ENCODE measurements at regions not wholly inside any gene's neighbourhood (a gene's known extent, or its start where the extent isn't known, plus 50 kb on each side); places are given as distances from the start of the nearest gene placed in this dataset.
"Not testable (repeated sequence)": the region's sequence is repeated elsewhere in the genome, so short reads cannot be mapped to it uniquely, and the experiment has no call there.

DNA sequence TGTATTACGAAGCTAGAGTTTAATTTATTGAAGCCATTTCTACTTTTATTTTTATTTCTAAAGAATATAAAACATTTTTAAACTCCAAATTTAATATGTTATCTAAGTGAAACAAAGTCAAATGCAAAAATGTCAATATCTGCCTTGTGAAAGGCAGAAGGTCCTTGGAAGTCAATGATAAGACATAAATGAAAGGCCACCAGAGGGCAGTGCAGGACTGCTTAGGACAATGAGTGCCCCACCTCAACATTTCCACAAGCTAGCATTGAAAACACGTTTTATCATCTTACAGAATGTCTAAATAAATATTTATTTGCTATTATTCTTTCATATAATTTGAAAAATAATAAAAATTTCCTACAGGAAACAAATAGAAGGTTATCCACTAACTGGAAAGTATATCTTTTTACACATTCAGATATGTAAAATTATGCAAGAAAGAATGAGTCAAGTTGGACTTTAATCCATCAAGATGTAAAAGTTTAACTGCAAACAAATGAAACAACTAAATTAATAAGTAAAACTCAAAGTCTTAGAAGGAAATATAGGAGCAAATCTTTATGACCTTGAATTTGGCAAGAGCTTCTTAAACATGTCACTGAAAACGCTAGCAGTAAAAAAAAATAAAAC is 140.1 kb upstream of the FMN2 start:
- DNase-seq = peak; percentile 63

GRCh38 chr1:239952348-239953308 is 139.1 kb upstream of the FMN2 start:
- DNase-seq = peak; percentile 9

GRCh38 chr1:239954836-239955235 is 136.8 kb upstream of the FMN2 start:
- no peak for DNase-seq

GRCh38 chr1:239955431-239955830 is 136.3 kb upstream of the FMN2 start:
- no peak for DNase-seq

- no peak for DNase-seq
These were observed 135.4 kb upstream of the FMN2 start for GRCh38 chr1:239956263-239956662.

GRCh38 chr1:239958063-239958462 is 133.6 kb upstream of the FMN2 start:
- no peak for DNase-seq

DNA sequence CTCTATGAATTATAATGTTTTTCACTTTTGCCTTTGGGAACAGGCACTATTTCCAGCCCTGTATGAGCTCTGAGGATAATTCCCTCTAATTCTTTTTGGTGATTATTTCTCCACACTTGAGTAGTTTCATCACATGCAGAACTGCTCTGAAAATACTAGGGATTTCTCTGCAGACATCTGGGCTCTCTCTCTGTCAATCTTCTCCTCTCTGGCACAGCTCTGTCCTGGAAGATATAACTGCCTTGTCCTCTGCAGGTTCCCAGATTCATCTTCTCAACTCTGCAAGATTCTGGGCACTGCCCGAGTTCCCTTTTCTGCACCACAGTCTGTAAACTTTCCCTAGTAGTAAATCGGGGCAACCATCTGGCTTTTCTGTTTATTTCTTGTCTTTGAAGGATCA is 131.3 kb upstream of the FMN2 start:
- no peak for DNase-seq

DNA sequence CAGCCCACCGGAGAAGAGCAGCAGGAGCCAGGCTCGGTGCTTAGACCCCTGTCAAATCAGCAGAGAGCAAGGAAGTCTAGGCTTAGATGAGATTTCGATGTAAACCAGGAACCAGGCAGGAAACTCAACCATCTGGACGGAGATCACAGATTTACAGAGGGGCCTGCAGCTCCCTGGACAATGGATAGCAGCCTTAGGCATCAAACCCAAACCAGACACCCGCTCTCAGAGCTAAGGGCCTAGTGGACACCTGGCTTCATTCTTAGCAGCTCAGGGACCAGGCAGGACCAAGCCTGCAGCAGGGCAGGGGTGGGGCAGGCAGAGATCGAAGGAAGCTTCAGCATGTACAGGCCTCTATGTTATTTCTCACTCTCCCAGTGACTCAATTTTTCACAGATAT is 127.8 kb upstream of the FMN2 start:
- no peak for DNase-seq

GRCh38 chr1:239976130-239976968 is 115.3 kb upstream of the FMN2 start:
- peak; percentile 60 for DNase-seq

DNA sequence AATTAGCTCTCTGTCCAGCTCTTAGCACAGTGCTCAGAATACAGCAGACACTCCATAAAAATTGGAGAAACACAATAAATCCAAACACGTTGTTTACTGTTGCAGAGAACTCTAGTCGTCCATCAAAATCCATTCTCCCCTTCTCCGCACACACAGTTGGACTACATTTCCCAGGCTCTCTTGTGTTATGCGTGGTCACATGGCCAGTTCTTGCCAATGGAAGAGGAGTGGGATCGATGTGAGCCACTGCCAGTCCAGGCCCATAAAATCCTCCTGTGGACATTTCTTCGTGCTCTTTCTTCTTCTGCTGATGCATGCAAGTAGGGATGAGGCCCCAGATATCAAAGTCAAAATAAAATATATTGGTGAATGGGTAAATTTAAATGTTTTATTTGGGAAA is 114.3 kb upstream of the FMN2 start:
- no peak for DNase-seq

GRCh38 chr1:239979456-239979855 is 112.2 kb upstream of the FMN2 start:
- no peak for DNase-seq

GRCh38 chr1:239982762-239983161 is 108.9 kb upstream of the FMN2 start:
- DNase-seq = no peak

DNA sequence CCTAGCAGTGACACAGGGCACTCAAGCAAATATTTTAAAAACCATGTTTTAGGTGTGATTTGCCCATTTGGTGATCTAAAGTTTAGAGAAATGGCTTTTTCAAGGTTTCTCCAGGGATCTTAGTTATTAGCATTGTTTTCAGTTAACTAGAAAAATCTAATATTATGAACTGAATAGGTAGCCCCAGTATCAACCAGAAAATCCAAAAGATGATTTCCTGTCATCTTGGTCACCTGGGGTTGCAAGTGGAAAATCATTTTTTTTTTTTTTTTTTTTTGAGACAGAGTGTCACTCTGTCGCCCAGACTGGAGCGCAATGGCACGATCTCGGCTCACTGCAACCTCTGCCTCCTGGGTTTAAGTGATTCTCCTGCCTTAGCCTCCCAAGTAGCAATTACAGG is 106.6 kb upstream of the FMN2 start:
- no peak for DNase-seq

- peak; percentile 20 for DNase-seq
These were observed 104.5 kb upstream of the FMN2 start for GRCh38 chr1:239987103-239987745.

DNA sequence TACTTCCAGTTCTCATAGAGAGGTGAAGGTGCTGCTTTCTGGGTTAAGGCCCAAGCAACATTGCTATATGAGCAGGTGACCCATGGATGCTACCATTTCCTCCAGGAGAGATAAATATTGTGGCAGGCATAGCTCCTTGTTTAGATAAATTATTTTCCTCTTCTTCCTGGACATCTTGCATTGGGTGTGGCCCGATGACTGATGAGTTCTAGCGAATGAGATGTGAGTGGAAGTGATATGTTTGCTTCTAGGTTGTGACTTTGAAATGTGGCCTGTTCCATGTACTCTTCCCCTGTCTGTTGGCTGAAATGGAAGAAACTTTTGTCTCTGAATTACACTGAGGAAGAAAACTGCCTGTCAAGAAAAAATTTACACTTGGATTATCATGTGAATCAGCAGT is 101.7 kb upstream of the FMN2 start:
- no peak for DNase-seq

- DNase-seq = not testable (repeated sequence)
These were observed 99.1 kb upstream of the FMN2 start for GRCh38 chr1:239992566-239992965.

DNA sequence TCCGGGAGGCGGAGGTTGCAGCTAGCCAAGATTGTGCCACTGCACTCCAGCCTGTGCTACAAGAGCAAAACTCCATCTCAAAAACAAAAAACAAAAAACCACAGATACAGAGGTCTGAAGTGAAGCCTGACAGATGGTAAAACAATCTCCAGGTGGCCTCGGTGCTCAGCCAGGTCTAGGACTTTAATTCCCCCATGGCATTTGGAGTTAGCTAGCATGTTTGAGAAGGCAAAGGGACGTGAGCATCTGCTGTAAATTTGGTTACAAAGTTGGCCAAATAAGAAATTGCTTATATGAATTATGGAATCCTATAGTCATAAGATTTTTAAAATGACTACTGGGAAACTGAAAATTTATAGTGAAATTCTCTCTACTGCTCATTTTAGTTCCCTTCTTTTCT is 98.3 kb upstream of the FMN2 start:
- DNase-seq = no peak

DNA sequence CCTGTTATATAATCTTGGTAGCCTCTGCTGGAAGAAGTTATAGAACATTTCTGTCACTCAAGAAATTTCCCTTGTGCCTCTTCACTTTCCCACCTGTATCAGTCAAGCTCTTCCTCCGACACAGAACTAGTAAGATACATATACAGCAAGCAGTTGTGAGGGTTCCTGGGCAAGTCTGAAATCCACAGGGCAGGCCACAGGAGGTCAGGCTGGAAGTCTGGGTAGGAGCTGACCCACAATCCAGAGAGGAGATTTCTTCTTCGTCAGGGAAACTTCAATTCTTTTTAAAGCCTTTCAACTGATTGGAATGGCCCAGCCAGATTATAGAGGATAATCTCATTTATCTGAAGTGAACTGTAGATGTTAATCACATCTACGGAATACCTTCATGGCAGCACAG is 96.4 kb upstream of the FMN2 start:
- DNase-seq = no peak

DNA sequence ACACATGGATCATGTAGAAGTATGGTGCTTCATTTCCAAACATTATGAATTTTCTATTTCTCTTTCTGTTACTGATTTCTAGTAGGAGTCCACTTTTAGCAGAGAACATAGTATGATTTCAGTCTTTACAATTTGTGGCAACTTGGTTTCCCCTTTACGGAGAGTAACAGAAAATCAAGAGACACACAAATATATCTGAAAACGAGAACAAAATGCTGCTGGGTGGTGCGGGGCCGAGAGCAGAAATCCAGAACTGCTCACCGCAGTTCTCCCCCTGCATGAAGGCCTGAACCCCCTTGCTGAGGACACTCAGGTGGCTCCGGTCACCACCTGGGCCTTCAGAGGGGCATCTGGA is 94.5 kb upstream of the FMN2 start:
- DNase-seq = no peak

- peak; percentile 3 for DNase-seq
These were observed 94.0 kb upstream of the FMN2 start for GRCh38 chr1:239997515-239998311.

DNA sequence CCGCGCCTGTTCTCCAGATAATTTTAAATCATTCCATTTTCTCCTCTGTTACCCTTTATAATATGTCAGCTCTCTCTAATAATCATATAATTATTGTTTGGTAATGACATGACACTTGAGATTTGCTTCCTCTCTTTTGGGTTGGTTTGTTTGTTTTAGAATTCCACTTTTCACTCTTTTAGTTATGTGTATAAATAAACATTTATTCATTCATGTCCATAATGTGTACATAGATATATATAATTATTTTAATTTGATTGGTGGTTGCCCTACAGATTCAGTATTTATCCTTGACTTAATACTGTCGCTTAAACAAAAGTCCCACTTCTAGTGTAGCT is 93.4 kb upstream of the FMN2 start:
- no peak for DNase-seq

DNA sequence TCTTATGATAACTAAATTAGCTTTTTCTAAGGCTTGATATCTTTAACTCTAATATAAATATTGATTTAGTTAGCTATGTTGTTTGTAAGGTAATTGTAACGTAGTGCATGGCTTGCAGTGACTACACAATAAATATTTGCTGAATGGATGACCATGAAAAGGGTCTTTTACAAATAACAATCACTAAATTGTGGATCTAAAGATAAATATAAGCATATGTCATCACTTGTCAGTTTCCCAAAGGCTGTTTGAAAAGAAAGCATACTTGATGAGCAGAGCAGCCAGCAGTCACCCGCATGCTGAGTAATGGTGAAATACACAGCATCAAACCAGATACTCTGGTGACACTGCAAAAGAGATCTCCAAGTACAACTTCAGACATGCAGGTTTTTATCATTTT is 92.5 kb upstream of the FMN2 start:
- DNase-seq = no peak
